HG03139 (cell line): ENCODE measurements at regions not wholly inside any gene's neighbourhood (a gene's known extent, or its start where the extent isn't known, plus 50 kb on each side); places are given as distances from the start of the nearest gene placed in this dataset.
"Not testable (repeated sequence)": the region's sequence is repeated elsewhere in the genome, so short reads cannot be mapped to it uniquely, and the experiment has no call there.

Source experiments
- ATAC-seq: cut with Tn5 transposase; IDR thresholded peaks from one replicate; pipeline ENCODE4 v1.9.1; 2021; ENCODE audit not compliant: unreplicated experiment

- ATAC-seq = no peak
These were observed 207.0 kb downstream of the LRRC70 start for GRCh38 chr5:62785588-62785987.

- no peak for ATAC-seq
These were observed 204.9 kb downstream of the LRRC70 start for GRCh38 chr5:62783374-62784057.

- no peak for ATAC-seq
These were observed 202.3 kb downstream of the LRRC70 start for GRCh38 chr5:62780888-62781287.

GRCh38 chr5:62780230-62780629 lies 201.6 kb downstream of the LRRC70 start:
- ATAC-seq = no peak

- ATAC-seq = no peak
These were observed 200.4 kb downstream of the LRRC70 start for GRCh38 chr5:62779010-62779422.

GRCh38 chr5:62778316-62779009 lies 199.8 kb downstream of the LRRC70 start:
- ATAC-seq = no peak

GRCh38 chr5:62777081-62777480 lies 198.5 kb downstream of the LRRC70 start:
- not testable (repeated sequence) for ATAC-seq

- not testable (repeated sequence) for ATAC-seq
These were observed 198.0 kb downstream of the LRRC70 start for GRCh38 chr5:62776592-62776991.

GRCh38 chr5:62773460-62773859 lies 194.8 kb downstream of the LRRC70 start:
- no peak for ATAC-seq

- ATAC-seq = no peak
These were observed 192.7 kb downstream of the LRRC70 start for GRCh38 chr5:62771341-62771740.

GRCh38 chr5:62767650-62768049 lies 189.0 kb downstream of the LRRC70 start:
- no peak for ATAC-seq

- ATAC-seq = no peak
These were observed 188.5 kb downstream of the LRRC70 start for GRCh38 chr5:62767077-62767476.

GRCh38 chr5:62762503-62762902 lies 183.9 kb downstream of the LRRC70 start:
- ATAC-seq = no peak

- not testable (repeated sequence) for ATAC-seq
These were observed 179.1 kb downstream of the LRRC70 start for GRCh38 chr5:62757686-62758085.

- not testable (repeated sequence) for ATAC-seq
These were observed 174.4 kb downstream of the LRRC70 start for GRCh38 chr5:62752998-62753367.

GRCh38 chr5:62752056-62752997 lies 173.7 kb downstream of the LRRC70 start:
- not testable (repeated sequence) for ATAC-seq

- no peak for ATAC-seq
These were observed 163.6 kb downstream of the LRRC70 start for GRCh38 chr5:62742207-62742606.

- ATAC-seq = no peak
These were observed 163.1 kb downstream of the LRRC70 start for GRCh38 chr5:62741761-62742160.

GRCh38 chr5:62737766-62738165 lies 159.1 kb downstream of the LRRC70 start:
- ATAC-seq = no peak

- ATAC-seq = no peak
These were observed 154.1 kb downstream of the LRRC70 start for GRCh38 chr5:62732677-62733121.

- no peak for ATAC-seq
These were observed 152.4 kb downstream of the LRRC70 start for GRCh38 chr5:62731022-62731421.
